HG03575 (cell line): ENCODE measurements at regions not wholly inside any gene's neighbourhood (a gene's known extent, or its start where the extent isn't known, plus 50 kb on each side); places are given as distances from the start of the nearest gene placed in this dataset.

Experiments used
- ATAC-seq: cut with Tn5 transposase; IDR thresholded peaks from one replicate; pipeline ENCODE4 v1.9.1; 2021; ENCODE audit not compliant: unreplicated experiment, insufficient number of reproducible peaks, low FRiP score; ENCODE audit errors: extremely low read depth

GRCh38 chr3:135805752-135806151, 159.8 kb upstream of the PPP2R3A start:
- no peak for ATAC-seq

- ATAC-seq, result no peak
Observed at GRCh38 chr3:135806317-135806716, 159.2 kb upstream of the PPP2R3A start.

- ATAC-seq, result no peak
Observed at GRCh38 chr3:135807879-135808278, 157.6 kb upstream of the PPP2R3A start.

DNA sequence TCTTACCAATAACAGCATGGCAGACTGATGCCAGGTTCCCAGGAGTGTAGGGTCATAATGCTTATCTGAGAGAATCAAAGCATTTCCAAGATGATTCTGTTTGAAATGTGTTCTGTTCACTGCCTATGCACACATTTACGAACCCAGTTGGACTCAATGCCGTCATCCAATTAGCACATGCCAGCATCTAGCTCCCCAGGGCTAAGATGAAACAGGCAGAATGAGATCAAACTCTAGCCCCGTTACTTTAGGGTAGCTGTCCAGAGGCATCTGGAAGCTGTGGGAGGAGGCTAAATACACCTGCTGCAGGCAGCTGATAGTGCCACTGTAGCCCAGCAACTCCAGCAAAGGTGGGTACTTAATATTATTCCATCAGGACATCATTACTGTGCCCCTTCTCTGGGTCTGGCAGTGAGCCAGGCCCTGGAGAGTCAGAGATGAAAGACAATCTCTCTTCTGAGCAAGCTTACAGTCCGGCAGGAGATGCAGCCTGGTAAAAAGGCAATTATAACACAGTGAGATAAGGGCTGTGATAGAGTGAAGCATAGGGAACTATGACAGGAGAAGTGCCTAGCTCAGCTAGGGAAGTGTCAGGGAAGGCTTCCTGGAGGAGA, 156.4 kb upstream of the PPP2R3A start:
- ATAC-seq, result no peak

- no peak for ATAC-seq
Observed at GRCh38 chr3:135811651-135812050, 153.9 kb upstream of the PPP2R3A start.

DNA sequence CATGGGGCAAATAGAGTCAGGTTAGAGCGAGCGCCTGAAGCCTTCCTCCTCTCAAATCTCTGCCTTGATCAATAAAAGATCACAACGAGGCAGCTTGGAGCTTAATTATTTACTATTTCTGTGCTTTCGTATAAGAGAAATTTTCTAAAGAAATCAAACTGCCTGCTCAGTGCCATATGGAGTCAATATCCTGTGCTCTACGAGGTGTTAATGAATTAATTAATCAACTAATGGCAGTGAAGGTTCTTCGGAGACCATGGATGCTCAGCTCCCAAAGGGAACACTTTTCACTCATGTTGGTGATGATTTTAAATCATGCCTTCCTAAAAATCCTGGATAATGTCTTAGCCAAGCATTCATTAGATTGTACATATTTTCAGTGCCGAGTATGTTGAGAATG, 153.5 kb upstream of the PPP2R3A start:
- no peak for ATAC-seq

DNA sequence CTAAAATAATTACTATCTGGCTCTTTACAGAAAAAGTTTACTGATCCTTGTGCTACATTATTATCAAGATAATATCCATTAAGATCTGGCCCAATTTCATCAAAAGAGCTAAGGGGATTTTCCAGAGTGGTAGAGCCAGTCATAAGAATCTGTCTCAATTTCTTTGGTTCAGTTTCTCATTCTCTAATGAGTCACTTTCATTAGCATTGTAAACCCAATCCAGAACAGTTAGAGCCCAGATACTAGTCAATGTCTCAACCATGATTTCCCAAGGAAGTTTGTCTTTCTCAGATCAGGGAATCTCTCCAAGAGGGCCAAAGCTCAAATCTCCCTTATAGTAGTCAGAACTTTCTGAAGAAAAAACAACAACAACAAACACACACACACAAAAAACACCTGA, 131.1 kb upstream of the PPP2R3A start:
- no peak for ATAC-seq

GRCh38 chr3:135837977-135838631, 127.4 kb upstream of the PPP2R3A start:
- no peak for ATAC-seq

DNA sequence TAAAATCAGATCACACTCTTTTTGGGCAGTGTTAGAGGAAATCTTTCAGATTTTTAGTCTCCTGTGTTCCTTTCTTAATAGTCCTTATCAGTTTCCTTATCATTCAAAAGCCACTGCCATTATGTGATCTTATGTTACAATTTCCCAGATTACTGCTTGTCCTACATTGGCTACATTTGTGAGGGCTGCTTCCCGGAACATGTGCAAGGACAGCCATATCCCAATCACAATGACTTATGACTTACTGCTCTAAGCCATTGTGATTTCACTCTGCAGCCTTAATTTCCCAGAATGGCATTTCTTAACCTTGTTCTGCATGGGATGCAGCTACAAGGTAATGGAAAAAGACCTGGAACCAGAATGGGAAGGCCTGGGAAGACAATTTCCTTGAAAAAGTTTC, 125.1 kb upstream of the PPP2R3A start:
- ATAC-seq, result no peak

GRCh38 chr3:135844386-135844785, 121.1 kb upstream of the PPP2R3A start:
- no peak for ATAC-seq

GRCh38 chr3:135848051-135848450, 117.5 kb upstream of the PPP2R3A start:
- ATAC-seq, result no peak

GRCh38 chr3:135849827-135850226, 115.7 kb upstream of the PPP2R3A start:
- ATAC-seq, result no peak

GRCh38 chr3:135851201-135852081, 114.1 kb upstream of the PPP2R3A start:
- ATAC-seq, result no peak

DNA sequence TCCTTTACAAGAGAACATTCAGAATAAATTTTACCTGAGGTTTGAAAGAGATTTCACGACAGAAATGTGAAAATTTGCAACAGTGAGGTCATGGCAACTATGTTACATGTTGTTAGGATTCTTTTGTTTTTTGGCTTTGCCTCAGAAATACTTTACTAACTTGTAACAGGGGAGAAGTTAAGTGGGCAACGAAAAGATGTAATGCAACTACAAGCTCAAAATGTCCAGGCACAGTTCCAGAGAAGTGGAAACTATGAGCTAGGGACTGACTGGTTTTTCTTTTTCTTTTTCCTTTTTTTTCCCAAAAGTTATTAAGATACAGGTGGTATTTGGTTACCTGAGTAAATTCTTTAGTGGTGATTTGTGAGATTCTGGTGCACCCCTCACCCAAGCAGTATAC, 111.5 kb upstream of the PPP2R3A start:
- no peak for ATAC-seq

GRCh38 chr3:135860761-135861160, 104.8 kb upstream of the PPP2R3A start:
- ATAC-seq, result no peak

GRCh38 chr3:135862361-135862760, 103.2 kb upstream of the PPP2R3A start:
- no peak for ATAC-seq

DNA sequence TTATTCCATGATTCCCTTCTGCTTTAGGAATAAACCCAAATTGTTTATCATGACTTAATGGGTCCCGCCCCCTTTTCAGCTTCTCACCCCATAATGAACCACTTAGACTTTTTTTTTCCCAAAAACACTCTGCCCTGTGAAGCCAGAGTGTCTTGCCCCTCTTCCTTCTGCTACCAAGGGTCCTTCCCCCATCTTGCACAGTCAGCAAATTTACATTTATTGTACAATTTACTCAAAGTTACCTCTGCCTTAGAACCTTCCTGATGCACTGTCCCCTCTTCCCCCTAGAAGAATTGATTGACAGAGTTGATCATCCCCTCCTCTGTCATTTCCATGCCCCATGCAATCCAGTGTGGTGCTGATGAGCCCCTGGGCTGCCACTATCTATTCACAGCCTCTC, 101.5 kb upstream of the PPP2R3A start:
- ATAC-seq, result no peak

DNA sequence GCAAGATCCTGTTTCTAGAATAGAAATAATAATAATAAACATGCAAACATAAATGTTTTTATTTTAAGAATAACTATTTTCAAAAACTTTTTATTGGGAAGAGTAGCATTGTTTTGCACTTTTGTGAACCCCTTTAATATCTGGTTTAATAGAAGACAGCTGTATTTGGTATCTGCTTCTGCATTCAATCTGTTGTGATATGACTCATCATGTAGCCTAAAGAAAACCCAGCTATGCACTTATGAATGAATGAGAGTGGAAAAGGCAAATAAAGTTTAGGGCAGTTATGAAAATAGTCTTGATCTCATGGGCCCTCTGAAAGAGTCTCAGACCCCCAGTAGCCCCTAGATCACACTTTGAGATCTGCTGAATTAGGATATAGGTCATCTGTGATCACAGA, 100.4 kb upstream of the PPP2R3A start:
- ATAC-seq, result no peak

DNA sequence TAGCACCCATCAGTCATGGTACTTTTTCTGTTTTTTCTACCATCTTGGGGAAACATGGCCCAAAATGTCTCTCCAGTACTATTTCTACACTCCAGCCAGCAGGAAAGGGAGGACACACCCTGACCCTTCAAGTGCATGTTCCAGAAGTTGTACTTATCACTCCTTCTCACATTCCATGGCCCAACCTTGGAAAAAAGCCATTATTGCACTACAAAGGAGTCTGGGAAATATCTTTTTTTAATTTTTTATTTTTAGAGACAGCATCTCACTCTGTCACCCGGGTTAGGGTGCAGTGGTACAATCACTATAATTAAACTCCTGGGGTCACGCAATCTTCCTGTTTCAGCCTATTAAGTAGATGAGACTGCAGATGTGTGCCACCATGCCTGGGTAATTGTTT, 100.0 kb upstream of the PPP2R3A start:
- no peak for ATAC-seq

DNA sequence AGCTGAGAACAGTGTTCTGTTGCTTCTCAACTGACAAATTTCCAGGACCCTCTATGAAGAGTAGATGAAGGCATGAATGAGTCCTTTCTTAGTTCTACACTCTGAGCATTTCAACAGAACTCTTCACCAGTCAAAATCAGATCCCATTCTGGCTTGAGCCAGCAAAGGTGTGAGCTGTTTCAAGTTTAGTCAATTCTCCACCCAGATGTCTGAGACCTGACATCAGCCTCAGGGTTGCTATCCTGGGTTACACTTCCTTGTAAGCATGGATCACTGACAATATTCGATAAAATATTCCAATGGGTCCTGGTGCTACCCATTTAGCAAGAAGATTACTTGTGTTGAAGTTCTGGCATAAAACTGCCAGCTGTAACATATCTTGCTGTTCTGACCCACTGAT, 97.6 kb upstream of the PPP2R3A start:
- no peak for ATAC-seq
